ENCODE measurements at regions not wholly inside any gene's neighbourhood (a gene's known extent, or its start where the extent isn't known, plus 50 kb on each side); places are given as distances from the start of the nearest gene placed in this dataset.

DNA sequence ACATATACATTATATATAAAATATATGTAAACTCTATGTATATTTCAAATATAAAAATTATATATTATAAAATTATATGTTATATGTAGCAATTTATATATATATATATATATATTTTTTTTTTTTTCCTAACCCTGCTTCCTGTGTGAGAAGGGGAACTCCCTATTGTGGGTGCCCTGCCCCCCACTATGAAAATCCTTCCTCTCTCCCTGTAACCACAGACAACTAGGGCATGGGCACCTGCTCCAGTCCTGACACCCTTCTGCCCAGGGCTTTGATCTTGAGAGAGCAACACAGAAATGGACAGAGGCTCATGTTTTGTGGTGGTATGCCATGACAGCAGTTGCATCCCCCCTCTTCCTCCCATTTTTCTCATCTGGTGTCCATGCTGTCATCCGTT lies 148.7 kb upstream of the IL12B start:
- DNase-seq (ENCODE audit: low spot score): no peak
- TF ChIP-seq RXRA (IDR thresholded peaks at IDR 0.05): no peak
- TF ChIP-seq SP1 (IDR thresholded peaks at IDR 0.05): no peak
- no peak for TF ChIP-seq HNF4A (conservative IDR thresholded peaks at IDR 0.05)
- TF ChIP-seq FOXA2 (IDR thresholded peaks at IDR 0.05): no peak
- no peak for TF ChIP-seq RAD21 (IDR thresholded peaks at IDR 0.05)
- TF ChIP-seq HNF4G (IDR thresholded peaks at IDR 0.05): no peak
- TF ChIP-seq, protein P1, sequence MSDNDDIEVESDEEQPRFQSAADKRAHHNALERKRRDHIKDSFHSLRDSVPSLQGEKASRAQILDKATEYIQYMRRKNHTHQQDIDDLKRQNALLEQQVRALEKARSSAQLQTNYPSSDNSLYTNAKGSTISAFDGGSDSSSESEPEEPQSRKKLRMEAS (IDR thresholded peaks at IDR 0.05): no peak
- TF ChIP-seq, protein P2, sequence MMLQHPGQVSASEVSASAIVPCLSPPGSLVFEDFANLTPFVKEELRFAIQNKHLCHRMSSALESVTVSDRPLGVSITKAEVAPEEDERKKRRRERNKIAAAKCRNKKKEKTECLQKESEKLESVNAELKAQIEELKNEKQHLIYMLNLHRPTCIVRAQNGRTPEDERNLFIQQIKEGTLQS (IDR thresholded peaks at IDR 0.05): no peak
- TF ChIP-seq NR2F2 (IDR thresholded peaks at IDR 0.05): no peak
- TF ChIP-seq GABPA (IDR thresholded peaks at IDR 0.05 in 1 of 2, conservative IDR thresholded peaks at IDR 0.05 in 1 of 2): no peak
- TF ChIP-seq JUND (IDR thresholded peaks at IDR 0.05): no peak
- TF ChIP-seq, protein P3, sequence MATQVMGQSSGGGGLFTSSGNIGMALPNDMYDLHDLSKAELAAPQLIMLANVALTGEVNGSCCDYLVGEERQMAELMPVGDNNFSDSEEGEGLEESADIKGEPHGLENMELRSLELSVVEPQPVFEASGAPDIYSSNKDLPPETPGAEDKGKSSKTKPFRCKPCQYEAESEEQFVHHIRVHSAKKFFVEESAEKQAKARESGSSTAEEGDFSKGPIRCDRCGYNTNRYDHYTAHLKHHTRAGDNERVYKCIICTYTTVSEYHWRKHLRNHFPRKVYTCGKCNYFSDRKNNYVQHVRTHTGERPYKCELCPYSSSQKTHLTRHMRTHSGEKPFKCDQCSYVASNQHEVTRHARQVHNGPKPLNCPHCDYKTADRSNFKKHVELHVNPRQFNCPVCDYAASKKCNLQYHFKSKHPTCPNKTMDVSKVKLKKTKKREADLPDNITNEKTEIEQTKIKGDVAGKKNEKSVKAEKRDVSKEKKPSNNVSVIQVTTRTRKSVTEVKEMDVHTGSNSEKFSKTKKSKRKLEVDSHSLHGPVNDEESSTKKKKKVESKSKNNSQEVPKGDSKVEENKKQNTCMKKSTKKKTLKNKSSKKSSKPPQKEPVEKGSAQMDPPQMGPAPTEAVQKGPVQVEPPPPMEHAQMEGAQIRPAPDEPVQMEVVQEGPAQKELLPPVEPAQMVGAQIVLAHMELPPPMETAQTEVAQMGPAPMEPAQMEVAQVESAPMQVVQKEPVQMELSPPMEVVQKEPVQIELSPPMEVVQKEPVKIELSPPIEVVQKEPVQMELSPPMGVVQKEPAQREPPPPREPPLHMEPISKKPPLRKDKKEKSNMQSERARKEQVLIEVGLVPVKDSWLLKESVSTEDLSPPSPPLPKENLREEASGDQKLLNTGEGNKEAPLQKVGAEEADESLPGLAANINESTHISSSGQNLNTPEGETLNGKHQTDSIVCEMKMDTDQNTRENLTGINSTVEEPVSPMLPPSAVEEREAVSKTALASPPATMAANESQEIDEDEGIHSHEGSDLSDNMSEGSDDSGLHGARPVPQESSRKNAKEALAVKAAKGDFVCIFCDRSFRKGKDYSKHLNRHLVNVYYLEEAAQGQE (IDR thresholded peaks at IDR 0.05): no peak
- TF ChIP-seq, protein P4, sequence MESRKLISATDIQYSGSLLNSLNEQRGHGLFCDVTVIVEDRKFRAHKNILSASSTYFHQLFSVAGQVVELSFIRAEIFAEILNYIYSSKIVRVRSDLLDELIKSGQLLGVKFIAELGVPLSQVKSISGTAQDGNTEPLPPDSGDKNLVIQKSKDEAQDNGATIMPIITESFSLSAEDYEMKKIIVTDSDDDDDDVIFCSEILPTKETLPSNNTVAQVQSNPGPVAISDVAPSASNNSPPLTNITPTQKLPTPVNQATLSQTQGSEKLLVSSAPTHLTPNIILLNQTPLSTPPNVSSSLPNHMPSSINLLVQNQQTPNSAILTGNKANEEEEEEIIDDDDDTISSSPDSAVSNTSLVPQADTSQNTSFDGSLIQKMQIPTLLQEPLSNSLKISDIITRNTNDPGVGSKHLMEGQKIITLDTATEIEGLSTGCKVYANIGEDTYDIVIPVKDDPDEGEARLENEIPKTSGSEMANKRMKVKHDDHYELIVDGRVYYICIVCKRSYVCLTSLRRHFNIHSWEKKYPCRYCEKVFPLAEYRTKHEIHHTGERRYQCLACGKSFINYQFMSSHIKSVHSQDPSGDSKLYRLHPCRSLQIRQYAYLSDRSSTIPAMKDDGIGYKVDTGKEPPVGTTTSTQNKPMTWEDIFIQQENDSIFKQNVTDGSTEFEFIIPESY (IDR thresholded peaks at IDR 0.05): no peak
- TF ChIP-seq, protein P5, sequence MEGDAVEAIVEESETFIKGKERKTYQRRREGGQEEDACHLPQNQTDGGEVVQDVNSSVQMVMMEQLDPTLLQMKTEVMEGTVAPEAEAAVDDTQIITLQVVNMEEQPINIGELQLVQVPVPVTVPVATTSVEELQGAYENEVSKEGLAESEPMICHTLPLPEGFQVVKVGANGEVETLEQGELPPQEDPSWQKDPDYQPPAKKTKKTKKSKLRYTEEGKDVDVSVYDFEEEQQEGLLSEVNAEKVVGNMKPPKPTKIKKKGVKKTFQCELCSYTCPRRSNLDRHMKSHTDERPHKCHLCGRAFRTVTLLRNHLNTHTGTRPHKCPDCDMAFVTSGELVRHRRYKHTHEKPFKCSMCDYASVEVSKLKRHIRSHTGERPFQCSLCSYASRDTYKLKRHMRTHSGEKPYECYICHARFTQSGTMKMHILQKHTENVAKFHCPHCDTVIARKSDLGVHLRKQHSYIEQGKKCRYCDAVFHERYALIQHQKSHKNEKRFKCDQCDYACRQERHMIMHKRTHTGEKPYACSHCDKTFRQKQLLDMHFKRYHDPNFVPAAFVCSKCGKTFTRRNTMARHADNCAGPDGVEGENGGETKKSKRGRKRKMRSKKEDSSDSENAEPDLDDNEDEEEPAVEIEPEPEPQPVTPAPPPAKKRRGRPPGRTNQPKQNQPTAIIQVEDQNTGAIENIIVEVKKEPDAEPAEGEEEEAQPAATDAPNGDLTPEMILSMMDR (IDR thresholded peaks at IDR 0.05; ENCODE audit: low read depth, low read length, missing input control): no peak
- no peak for TF ChIP-seq EGR1 (IDR thresholded peaks at IDR 0.05; ENCODE audit: low read depth in 2 of 2)
- TF ChIP-seq YY1 (IDR thresholded peaks at IDR 0.05): no peak
- no peak for TF ChIP-seq FOXA1 (IDR thresholded peaks at IDR 0.05)
- TF ChIP-seq TAF1 (conservative IDR thresholded peaks at IDR 0.05): no peak
- Histone ChIP-seq H3K27me3 (ENCODE audit: control insufficient read depth in 4 of 4, insufficient read depth in 4 of 4, low read length in 3 of 4) (no peaks in the 10 kb centered on the region), H3K36me3 (ENCODE audit: control insufficient read depth in 4 of 4, insufficient read depth in 3 of 4, low read depth in 1 of 4, low read length in 3 of 4) (no peaks in the 10 kb centered on the region), H3K9ac (ENCODE audit: low read depth in 1 of 2, low read length in 2 of 2) (no peak overlapping the region), H3K4me1 (ENCODE audit: control insufficient read depth in 4 of 4, insufficient read depth in 4 of 4, low read length in 3 of 4) (no peaks in the 10 kb centered on the region), H3K9me3 (ENCODE audit: control insufficient read depth in 4 of 4, low read length in 3 of 4) (peaks cover 0 to 7% (median 2%) of the 10 kb centered on the region in 4 donors), H3K27ac (ENCODE audit: low read depth in 1 of 2, low read length in 2 of 2) (no peak overlapping the region), H3K4me3 (ENCODE audit: low read depth in 1 of 3, low read length in 3 of 3) (no peak overlapping the region)
- WGBS: 84% methylated on average over 1 of the region's 1 CpG
